Vagina (tissue), 2 donors: ENCODE measurements at regions not wholly inside any gene's neighbourhood (a gene's known extent, or its start where the extent isn't known, plus 50 kb on each side); places are given as distances from the start of the nearest gene placed in this dataset.

Experiments
- POLR2A ChIP-seq, 2 donors: fragments of 450-650 bp; IDR thresholded peaks; one replicate each; pipeline ENCODE4 v1.6.1; 2017; ENCODE audit warnings: antibody characterized with exemption in 2 of 2, mild to moderate bottlenecking in 2 of 2, moderate library complexity in 2 of 2
- POLR2AphosphoS5 ChIP-seq, 2 donors: sonication (generic); formaldehyde crosslinking; IDR thresholded peaks; one replicate each; pipeline ENCODE4 v1.9.0; 2017; ENCODE audit warnings: antibody characterized with exemption in 2 of 2, mild to moderate bottlenecking in 2 of 2, low read depth in 1 of 2; ENCODE audit not compliant: insufficient read depth in 1 of 2
- TF ChIP-seq, protein P1 (sequence below), 3 experiments: fragments of 450-650 bp in 2 of 3; fragments of 200-600 bp in 1 of 3; sonication (generic) in 1 of 3; IDR thresholded peaks; one replicate each; pipeline ENCODE4 v1.5.1; 2017 to 2019; ENCODE audit warnings: antibody characterized with exemption in 3 of 3, mild to moderate bottlenecking in 2 of 3, moderate library complexity in 2 of 3

DNA sequence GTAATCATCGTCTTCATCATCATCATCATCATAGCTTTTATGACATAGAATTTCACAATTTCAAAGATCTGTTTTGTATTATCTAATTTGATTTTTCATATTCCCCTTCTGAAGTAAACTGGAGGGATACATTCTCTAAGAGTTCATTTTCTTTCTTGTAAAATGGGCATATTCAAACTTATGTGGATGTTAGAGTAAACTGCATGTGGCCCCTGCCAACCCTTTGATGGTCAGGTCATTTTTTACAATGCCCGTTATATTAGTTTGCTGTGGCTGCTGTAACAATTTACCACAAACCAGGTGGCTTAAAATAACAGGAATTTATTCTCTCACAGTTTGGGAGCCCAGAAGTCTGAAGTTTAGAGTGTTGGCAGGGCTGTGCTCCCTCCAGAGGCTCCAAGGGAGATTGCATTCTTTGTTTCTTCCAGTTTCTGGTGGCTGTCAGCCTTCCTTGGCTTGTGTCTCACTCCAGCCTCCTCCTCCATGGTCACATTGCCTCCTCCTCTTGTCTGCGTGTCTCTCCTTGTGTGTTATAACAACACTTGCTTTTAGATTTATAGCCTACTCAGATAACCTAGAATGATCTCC is 127.5 kb upstream of the MMADHC start:
- TF ChIP-seq, protein P1, sequence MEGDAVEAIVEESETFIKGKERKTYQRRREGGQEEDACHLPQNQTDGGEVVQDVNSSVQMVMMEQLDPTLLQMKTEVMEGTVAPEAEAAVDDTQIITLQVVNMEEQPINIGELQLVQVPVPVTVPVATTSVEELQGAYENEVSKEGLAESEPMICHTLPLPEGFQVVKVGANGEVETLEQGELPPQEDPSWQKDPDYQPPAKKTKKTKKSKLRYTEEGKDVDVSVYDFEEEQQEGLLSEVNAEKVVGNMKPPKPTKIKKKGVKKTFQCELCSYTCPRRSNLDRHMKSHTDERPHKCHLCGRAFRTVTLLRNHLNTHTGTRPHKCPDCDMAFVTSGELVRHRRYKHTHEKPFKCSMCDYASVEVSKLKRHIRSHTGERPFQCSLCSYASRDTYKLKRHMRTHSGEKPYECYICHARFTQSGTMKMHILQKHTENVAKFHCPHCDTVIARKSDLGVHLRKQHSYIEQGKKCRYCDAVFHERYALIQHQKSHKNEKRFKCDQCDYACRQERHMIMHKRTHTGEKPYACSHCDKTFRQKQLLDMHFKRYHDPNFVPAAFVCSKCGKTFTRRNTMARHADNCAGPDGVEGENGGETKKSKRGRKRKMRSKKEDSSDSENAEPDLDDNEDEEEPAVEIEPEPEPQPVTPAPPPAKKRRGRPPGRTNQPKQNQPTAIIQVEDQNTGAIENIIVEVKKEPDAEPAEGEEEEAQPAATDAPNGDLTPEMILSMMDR (IDR thresholded peaks at IDR 0.05) = no peak
- TF ChIP-seq POLR2AphosphoS5 (IDR thresholded peaks at IDR 0.05; ENCODE audit: insufficient read depth in 1 of 2, low read depth in 1 of 2) = no peak
- no peak for TF ChIP-seq POLR2A (IDR thresholded peaks at IDR 0.05)
